NB4 (cell line): ENCODE measurements at regions not wholly inside any gene's neighbourhood (a gene's known extent, or its start where the extent isn't known, plus 50 kb on each side); places are given as distances from the start of the nearest gene placed in this dataset.

Source experiments
- DNase-seq: peaks from one replicate; pipeline ENCODE4 v3.0.0; 2010; ENCODE audit warnings: low read depth
- H3K4me3 ChIP-seq: one replicate; pipeline ENCODE4 v1.5.1; 2011; ENCODE audit warnings: mild to moderate bottlenecking, low read depth, low read length, moderate library complexity
- CTCF ChIP-seq: IDR thresholded peaks from one replicate; pipeline ENCODE4 v1.5.1; 2012; ENCODE audit warnings: low read depth, low read length
- MAX ChIP-seq: IDR thresholded peaks from 2 replicates; pipeline ENCODE4 v1.6.1; 2011; ENCODE audit warnings: low read depth, low read length
- MYC ChIP-seq: IDR thresholded peaks from 2 replicates; pipeline ENCODE4 v1.6.1; 2011; ENCODE audit warnings: low read depth, low read length
- POLR2A ChIP-seq: IDR thresholded peaks from 2 replicates; pipeline ENCODE4 v1.6.1; 2011; ENCODE audit warnings: mild to moderate bottlenecking; ENCODE audit not compliant: insufficient read length; ENCODE audit errors: extremely low read depth

GRCh38 chr12:82207556-82207955 is 150.6 kb downstream of the CCDC59 start:
- no peak for DNase-seq
- TF ChIP-seq MYC (no peak), MAX (no peak), POLR2A (no peak), CTCF (no peak)
- H3K4me3 ChIP-seq = no peak overlapping the region

- no peak for TF ChIP-seq MYC
- TF ChIP-seq MAX = no peak
- TF ChIP-seq CTCF = no peak
- TF ChIP-seq POLR2A = no peak
- DNase-seq = no peak
- no peak overlapping the region for H3K4me3 ChIP-seq
These were observed 155.1 kb downstream of the CCDC59 start for GRCh38 chr12:82203086-82203485.

- TF ChIP-seq CTCF (no peak), MAX (no peak), MYC (no peak), POLR2A (no peak)
- no peak for DNase-seq
- no peak overlapping the region for H3K4me3 ChIP-seq
These were observed 170.6 kb downstream of the CCDC59 start for GRCh38 chr12:82187595-82187994.

- no peak for TF ChIP-seq MYC
- no peak for TF ChIP-seq POLR2A
- no peak for TF ChIP-seq MAX
- no peak for TF ChIP-seq CTCF
- H3K4me3 ChIP-seq = no peak overlapping the region
- DNase-seq = no peak
These were observed 171.2 kb downstream of the CCDC59 start for GRCh38 chr12:82187011-82187410.

GRCh38 chr12:82186282-82186681 is 171.9 kb downstream of the CCDC59 start:
- TF ChIP-seq MAX = no peak
- no peak for TF ChIP-seq CTCF
- no peak for TF ChIP-seq POLR2A
- TF ChIP-seq MYC = no peak
- no peak overlapping the region for H3K4me3 ChIP-seq
- no peak for DNase-seq

GRCh38 chr12:82184844-82185243 is 173.3 kb downstream of the CCDC59 start:
- TF ChIP-seq MAX (no peak), MYC (no peak), POLR2A (no peak), CTCF (no peak)
- DNase-seq = no peak
- no peak overlapping the region for H3K4me3 ChIP-seq
